ENCODE measurements at regions not wholly inside any gene's neighbourhood (a gene's known extent, or its start where the extent isn't known, plus 50 kb on each side); places are given as distances from the start of the nearest gene placed in this dataset.

DNA sequence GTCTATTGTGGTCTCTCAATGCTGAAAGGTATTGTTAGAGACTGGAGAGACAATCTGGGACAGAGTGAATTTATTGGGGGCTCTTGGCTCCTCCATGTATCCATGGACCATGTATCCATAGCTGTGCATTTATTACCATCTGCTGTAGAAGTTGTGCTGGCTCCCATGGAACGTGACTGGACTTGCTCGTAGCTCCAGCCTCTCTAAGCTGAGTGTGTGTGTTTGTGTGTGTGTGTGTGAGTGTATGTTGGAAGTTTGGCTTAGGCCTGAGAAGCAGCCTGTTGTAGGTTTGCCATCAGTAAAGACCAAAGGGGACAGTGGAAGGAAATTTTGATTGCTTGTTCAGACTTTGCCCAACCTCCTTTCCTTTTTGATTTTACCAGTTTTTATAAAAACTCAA is 105.7 kb upstream of the USP24 start:
- no peak for TF ChIP-seq EZH2 (IDR thresholded peaks at IDR 0.05)
- TF ChIP-seq, protein P1, sequence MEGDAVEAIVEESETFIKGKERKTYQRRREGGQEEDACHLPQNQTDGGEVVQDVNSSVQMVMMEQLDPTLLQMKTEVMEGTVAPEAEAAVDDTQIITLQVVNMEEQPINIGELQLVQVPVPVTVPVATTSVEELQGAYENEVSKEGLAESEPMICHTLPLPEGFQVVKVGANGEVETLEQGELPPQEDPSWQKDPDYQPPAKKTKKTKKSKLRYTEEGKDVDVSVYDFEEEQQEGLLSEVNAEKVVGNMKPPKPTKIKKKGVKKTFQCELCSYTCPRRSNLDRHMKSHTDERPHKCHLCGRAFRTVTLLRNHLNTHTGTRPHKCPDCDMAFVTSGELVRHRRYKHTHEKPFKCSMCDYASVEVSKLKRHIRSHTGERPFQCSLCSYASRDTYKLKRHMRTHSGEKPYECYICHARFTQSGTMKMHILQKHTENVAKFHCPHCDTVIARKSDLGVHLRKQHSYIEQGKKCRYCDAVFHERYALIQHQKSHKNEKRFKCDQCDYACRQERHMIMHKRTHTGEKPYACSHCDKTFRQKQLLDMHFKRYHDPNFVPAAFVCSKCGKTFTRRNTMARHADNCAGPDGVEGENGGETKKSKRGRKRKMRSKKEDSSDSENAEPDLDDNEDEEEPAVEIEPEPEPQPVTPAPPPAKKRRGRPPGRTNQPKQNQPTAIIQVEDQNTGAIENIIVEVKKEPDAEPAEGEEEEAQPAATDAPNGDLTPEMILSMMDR (IDR thresholded peaks at IDR 0.05) = no peak
- TF ChIP-seq EZH2phosphoT487 (IDR thresholded peaks at IDR 0.05) = no peak

Measured in neural progenitor cell (in vitro differentiated cells).